Transverse colon (tissue), 4 donors: ENCODE measurements at regions not wholly inside any gene's neighbourhood (a gene's known extent, or its start where the extent isn't known, plus 50 kb on each side); places are given as distances from the start of the nearest gene placed in this dataset.

Source experiments
- POLR2A ChIP-seq: fragments of 450-650 bp; IDR thresholded peaks from one replicate; pipeline ENCODE4 v1.6.1; 2016; ENCODE audit warnings: antibody characterized with exemption, mild to moderate bottlenecking, moderate library complexity
- POLR2AphosphoS5 ChIP-seq, 3 donors: sonication (generic); formaldehyde crosslinking; IDR thresholded peaks; one replicate each; pipeline ENCODE4 v1.6.1; 2016; ENCODE audit warnings: antibody characterized with exemption in 3 of 3
- TF ChIP-seq, protein P1 (sequence below), 5 experiments: fragments of 200-600 bp in 3 of 5; fragments of 450-650 bp in 2 of 5; sonication (generic) in 3 of 5; IDR thresholded peaks; 1 replicate in 2 of 5; 2 replicates in 3 of 5; pipeline ENCODE4 v1.5.1; 2016 to 2017; ENCODE audit warnings: antibody characterized with exemption in 5 of 5, inconsistent platforms in 3 of 5, mild to moderate bottlenecking in 2 of 5, moderate library complexity in 1 of 5

DNA sequence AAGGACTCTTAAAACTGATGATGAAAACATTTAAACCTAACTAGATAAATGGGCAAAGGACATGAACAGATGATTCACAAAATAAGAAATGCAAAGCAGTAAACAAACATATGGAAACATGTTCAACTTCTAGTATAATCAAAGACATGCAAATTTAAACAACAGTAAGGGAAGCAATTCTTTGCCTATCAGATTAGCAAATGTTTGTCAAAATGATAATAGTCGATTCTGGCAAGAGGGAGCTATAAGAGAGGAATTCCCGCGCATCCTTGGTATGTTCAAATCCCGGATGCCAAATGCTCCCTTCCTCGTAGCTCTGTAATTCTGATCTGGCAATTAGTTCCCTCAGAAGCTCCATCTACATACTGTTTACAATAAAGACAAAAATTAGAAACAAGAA, 320.5 kb downstream of the PHKB start:
- TF ChIP-seq, protein P1, sequence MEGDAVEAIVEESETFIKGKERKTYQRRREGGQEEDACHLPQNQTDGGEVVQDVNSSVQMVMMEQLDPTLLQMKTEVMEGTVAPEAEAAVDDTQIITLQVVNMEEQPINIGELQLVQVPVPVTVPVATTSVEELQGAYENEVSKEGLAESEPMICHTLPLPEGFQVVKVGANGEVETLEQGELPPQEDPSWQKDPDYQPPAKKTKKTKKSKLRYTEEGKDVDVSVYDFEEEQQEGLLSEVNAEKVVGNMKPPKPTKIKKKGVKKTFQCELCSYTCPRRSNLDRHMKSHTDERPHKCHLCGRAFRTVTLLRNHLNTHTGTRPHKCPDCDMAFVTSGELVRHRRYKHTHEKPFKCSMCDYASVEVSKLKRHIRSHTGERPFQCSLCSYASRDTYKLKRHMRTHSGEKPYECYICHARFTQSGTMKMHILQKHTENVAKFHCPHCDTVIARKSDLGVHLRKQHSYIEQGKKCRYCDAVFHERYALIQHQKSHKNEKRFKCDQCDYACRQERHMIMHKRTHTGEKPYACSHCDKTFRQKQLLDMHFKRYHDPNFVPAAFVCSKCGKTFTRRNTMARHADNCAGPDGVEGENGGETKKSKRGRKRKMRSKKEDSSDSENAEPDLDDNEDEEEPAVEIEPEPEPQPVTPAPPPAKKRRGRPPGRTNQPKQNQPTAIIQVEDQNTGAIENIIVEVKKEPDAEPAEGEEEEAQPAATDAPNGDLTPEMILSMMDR (IDR thresholded peaks at IDR 0.05), result no peak
- TF ChIP-seq POLR2AphosphoS5 (IDR thresholded peaks at IDR 0.05) (no peak), POLR2A (no peak)
